ENCODE measurements at regions not wholly inside any gene's neighbourhood (a gene's known extent, or its start where the extent isn't known, plus 50 kb on each side); places are given as distances from the start of the nearest gene placed in this dataset.

DNA sequence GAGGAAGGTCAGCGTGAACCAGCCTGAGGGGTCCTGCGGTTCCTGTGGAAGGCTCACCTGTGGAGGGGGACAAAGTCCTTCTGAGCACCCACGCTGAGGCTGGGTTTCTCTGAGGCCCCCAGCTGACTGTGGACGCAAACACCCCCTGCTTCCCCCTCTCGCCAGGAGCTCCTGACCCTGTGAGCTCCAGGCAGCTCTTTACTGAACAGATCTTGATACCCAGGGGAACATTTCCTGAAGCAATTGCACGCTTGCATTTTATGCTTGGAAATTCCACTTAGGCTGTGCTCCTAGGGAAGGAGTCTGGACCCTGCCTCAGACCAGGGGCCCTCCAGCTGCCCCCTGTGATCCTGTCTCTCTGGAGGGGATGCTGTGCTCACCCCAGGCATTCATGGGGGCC lies 454.2 kb upstream of the B3GAT1 start:
- no peaks in the 10 kb centered on the region for H3K79me2 ChIP-seq (ENCODE audit: control insufficient read depth, insufficient read depth, low read length)
- H3K27me3 ChIP-seq (ENCODE audit: control insufficient read depth, insufficient read depth, low read length) = no peaks in the 10 kb centered on the region
- H3K4me1 ChIP-seq (ENCODE audit: control insufficient read depth, extremely low read depth, insufficient read depth, low read length) = no peaks in the 10 kb centered on the region
- no peak overlapping the region for H2AFZ ChIP-seq (ENCODE audit: low read length)
- no peak for TF ChIP-seq EZH2 (IDR thresholded peaks at IDR 0.05; ENCODE audit: low read length, missing control alignments)
- TF ChIP-seq, protein P1, sequence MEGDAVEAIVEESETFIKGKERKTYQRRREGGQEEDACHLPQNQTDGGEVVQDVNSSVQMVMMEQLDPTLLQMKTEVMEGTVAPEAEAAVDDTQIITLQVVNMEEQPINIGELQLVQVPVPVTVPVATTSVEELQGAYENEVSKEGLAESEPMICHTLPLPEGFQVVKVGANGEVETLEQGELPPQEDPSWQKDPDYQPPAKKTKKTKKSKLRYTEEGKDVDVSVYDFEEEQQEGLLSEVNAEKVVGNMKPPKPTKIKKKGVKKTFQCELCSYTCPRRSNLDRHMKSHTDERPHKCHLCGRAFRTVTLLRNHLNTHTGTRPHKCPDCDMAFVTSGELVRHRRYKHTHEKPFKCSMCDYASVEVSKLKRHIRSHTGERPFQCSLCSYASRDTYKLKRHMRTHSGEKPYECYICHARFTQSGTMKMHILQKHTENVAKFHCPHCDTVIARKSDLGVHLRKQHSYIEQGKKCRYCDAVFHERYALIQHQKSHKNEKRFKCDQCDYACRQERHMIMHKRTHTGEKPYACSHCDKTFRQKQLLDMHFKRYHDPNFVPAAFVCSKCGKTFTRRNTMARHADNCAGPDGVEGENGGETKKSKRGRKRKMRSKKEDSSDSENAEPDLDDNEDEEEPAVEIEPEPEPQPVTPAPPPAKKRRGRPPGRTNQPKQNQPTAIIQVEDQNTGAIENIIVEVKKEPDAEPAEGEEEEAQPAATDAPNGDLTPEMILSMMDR (conservative IDR thresholded peaks at IDR 0.05 in 1 of 2, IDR thresholded peaks at IDR 0.05 in 1 of 2; ENCODE audit: low read depth in 1 of 2, low read length in 2 of 2) = no peak
- H4K20me1 ChIP-seq (ENCODE audit: control insufficient read depth, extremely low read depth, insufficient read depth, low read length) = no peaks in the 10 kb centered on the region
- no peak overlapping the region for H3K9ac ChIP-seq (ENCODE audit: insufficient read depth, low read length)
- DNase-seq (ENCODE audit: low read depth in 2 of 2) = no peak
- no peak overlapping the region for H3K4me3 ChIP-seq (replicated peaks in 1 of 4; ENCODE audit: control extremely low read depth in 1 of 4, insufficient read depth in 1 of 4, low read depth in 3 of 4, low read length in 4 of 4)
- H3K27ac ChIP-seq (ENCODE audit: insufficient read depth, low read length) = no peak overlapping the region
- no peaks in the 10 kb centered on the region for H3K9me3 ChIP-seq (ENCODE audit: control insufficient read depth, insufficient read depth, low read depth, low read length)
- H3K4me2 ChIP-seq (ENCODE audit: extremely low read depth, insufficient read depth, low read length) = no peak overlapping the region
- no peaks in the 10 kb centered on the region for H3K36me3 ChIP-seq (ENCODE audit: control insufficient read depth, insufficient read depth, low read length)

DNA sequence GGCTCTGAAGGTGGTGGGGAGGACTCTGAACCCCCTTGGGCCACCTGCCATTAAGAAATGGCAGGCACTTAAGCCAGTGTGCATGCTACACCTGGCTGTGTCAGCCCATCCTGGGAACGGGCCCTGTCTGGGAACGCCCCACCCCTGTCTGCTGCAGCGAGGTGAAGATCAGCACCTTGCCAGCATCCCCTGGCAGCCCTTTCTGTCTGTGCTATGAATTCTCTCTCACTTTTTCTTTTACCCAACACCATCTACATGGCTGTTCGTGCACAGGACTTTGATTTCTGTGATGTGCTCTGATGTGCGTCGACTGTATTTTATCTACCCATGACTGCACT lies 452.9 kb upstream of the B3GAT1 start:
- TF ChIP-seq EZH2 (IDR thresholded peaks at IDR 0.05; ENCODE audit: low read length, missing control alignments) = no peak
- TF ChIP-seq, protein P1 (conservative IDR thresholded peaks at IDR 0.05 in 1 of 2, IDR thresholded peaks at IDR 0.05 in 1 of 2; ENCODE audit: low read depth in 1 of 2, low read length in 2 of 2) = no peak
- no peak overlapping the region for H3K4me2 ChIP-seq (ENCODE audit: extremely low read depth, insufficient read depth, low read length)
- no peaks in the 10 kb centered on the region for H3K27me3 ChIP-seq (ENCODE audit: control insufficient read depth, insufficient read depth, low read length)
- no peak overlapping the region for H3K27ac ChIP-seq (ENCODE audit: insufficient read depth, low read length)
- H3K36me3 ChIP-seq (ENCODE audit: control insufficient read depth, insufficient read depth, low read length) = no peaks in the 10 kb centered on the region
- DNase-seq (ENCODE audit: low read depth in 2 of 2) = no peak
- no peaks in the 10 kb centered on the region for H3K4me1 ChIP-seq (ENCODE audit: control insufficient read depth, extremely low read depth, insufficient read depth, low read length)
- H3K4me3 ChIP-seq (replicated peaks in 1 of 4; ENCODE audit: control extremely low read depth in 1 of 4, insufficient read depth in 1 of 4, low read depth in 3 of 4, low read length in 4 of 4) = no peak overlapping the region
- H3K79me2 ChIP-seq (ENCODE audit: control insufficient read depth, insufficient read depth, low read length) = no peaks in the 10 kb centered on the region
- no peak overlapping the region for H2AFZ ChIP-seq (ENCODE audit: low read length)
- no peak overlapping the region for H3K9ac ChIP-seq (ENCODE audit: insufficient read depth, low read length)
- H3K9me3 ChIP-seq (ENCODE audit: control insufficient read depth, insufficient read depth, low read depth, low read length) = no peaks in the 10 kb centered on the region
- no peaks in the 10 kb centered on the region for H4K20me1 ChIP-seq (ENCODE audit: control insufficient read depth, extremely low read depth, insufficient read depth, low read length)

DNA sequence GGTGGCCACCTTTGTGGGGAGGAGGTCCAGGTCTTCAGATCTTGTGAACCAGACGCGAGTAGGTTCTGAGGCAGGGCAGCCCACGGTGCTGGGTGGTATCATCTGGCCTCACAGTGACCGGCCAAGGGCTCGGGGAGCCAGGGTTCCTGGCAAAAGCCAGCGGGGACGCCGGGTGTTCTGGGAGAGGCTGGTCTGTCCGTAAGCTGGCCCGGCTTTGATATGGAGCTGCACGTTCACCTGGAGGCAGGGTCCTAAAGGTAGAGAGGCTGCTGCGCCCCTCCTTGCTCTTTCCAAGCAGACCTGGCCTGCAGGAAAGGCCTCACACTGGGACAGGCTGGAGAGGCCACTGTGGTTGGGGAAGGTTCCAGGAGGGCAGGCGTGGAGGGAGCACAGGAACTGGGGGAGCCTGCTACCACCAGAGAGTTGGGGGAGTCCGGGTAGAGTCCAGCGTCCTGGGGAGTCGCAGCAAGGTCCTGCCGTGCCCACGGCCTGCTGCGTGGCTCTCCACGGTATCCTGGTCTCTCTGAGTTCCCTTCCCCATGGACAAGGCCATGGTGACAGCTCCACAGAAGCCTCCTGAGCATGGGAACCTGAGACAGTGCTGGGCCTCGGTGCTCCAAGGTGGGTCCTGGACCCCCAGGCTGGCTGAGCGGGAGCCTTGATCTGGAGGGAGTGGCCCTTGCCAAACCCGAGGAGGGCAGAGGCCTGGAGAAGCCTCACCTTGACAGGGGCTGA lies 452.4 kb upstream of the B3GAT1 start:
- TF ChIP-seq EZH2 (IDR thresholded peaks at IDR 0.05; ENCODE audit: low read length, missing control alignments) = no peak
- TF ChIP-seq, protein P1 (conservative IDR thresholded peaks at IDR 0.05 in 1 of 2, IDR thresholded peaks at IDR 0.05 in 1 of 2; ENCODE audit: low read depth in 1 of 2, low read length in 2 of 2) = no peak
- H2AFZ ChIP-seq (ENCODE audit: low read length) = no peak overlapping the region
- DNase-seq (ENCODE audit: low read depth in 2 of 2) = no peak

More for the DNA sequence above, 452.4 kb upstream of the B3GAT1 start:
- Histone ChIP-seq H3K9ac (ENCODE audit: insufficient read depth, low read length) (no peak overlapping the region), H3K27me3 (ENCODE audit: control insufficient read depth, insufficient read depth, low read length) (no peaks in the 10 kb centered on the region), H3K4me2 (ENCODE audit: extremely low read depth, insufficient read depth, low read length) (no peak overlapping the region), H4K20me1 (ENCODE audit: control insufficient read depth, extremely low read depth, insufficient read depth, low read length) (no peaks in the 10 kb centered on the region), H3K27ac (ENCODE audit: insufficient read depth, low read length) (no peak overlapping the region), H3K4me1 (ENCODE audit: control insufficient read depth, extremely low read depth, insufficient read depth, low read length) (no peaks in the 10 kb centered on the region), H3K79me2 (ENCODE audit: control insufficient read depth, insufficient read depth, low read length) (no peaks in the 10 kb centered on the region), H3K9me3 (ENCODE audit: control insufficient read depth, insufficient read depth, low read depth, low read length) (no peaks in the 10 kb centered on the region), H3K36me3 (ENCODE audit: control insufficient read depth, insufficient read depth, low read length) (no peaks in the 10 kb centered on the region), H3K4me3 (replicated peaks in 1 of 4; ENCODE audit: control extremely low read depth in 1 of 4, insufficient read depth in 1 of 4, low read depth in 3 of 4, low read length in 4 of 4) (no peak overlapping the region)
